Liver (tissue), 8 donors: ENCODE measurements at regions not wholly inside any gene's neighbourhood (a gene's known extent, or its start where the extent isn't known, plus 50 kb on each side); places are given as distances from the start of the nearest gene placed in this dataset.

Experiments used
- DNase-seq: peaks from one replicate; pipeline ENCODE4 v3.0.0-alpha.2; 2017; ENCODE audit warnings: low spot score
- H3K27ac ChIP-seq, 2 donors: one replicate each; pipeline ENCODE4 v1.7.0; 2013; ENCODE audit warnings: inconsistent platforms in 2 of 2, low read length in 2 of 2, control low read depth in 1 of 2, low read depth in 1 of 2, mild to moderate bottlenecking in 1 of 2
- H3K27me3 ChIP-seq, 4 donors: one replicate each; pipeline versions ENCODE4 v1.6.1 to v1.7.0; 2013; ENCODE audit warnings: low read length in 3 of 4, inconsistent platforms in 1 of 4, mild to moderate bottlenecking in 1 of 4, moderate library complexity in 1 of 4; ENCODE audit not compliant: control insufficient read depth in 4 of 4, insufficient read depth in 4 of 4
- H3K36me3 ChIP-seq, 4 donors: one replicate each; pipeline versions ENCODE4 v1.6.1 to v1.7.0; 2013; ENCODE audit warnings: low read length in 3 of 4, mild to moderate bottlenecking in 3 of 4, low read depth in 1 of 4, moderate library complexity in 1 of 4; ENCODE audit not compliant: control insufficient read depth in 4 of 4, insufficient read depth in 3 of 4
- H3K4me1 ChIP-seq, 4 donors: one replicate each; pipeline versions ENCODE4 v1.6.1 to v1.7.0; 2013; ENCODE audit warnings: low read length in 3 of 4, mild to moderate bottlenecking in 3 of 4, moderate library complexity in 1 of 4; ENCODE audit not compliant: control insufficient read depth in 4 of 4, insufficient read depth in 4 of 4
- H3K4me3 ChIP-seq, 3 donors: one replicate each; pipeline versions ENCODE4 v1.6.1 to v1.7.0; 2013; ENCODE audit warnings: low read length in 3 of 3, control low read depth in 1 of 3, low read depth in 1 of 3, mild to moderate bottlenecking in 1 of 3
- H3K9ac ChIP-seq, 2 donors: one replicate each; pipeline ENCODE4 v1.7.0; 2013; ENCODE audit warnings: low read length in 2 of 2, mild to moderate bottlenecking in 2 of 2, moderate library complexity in 2 of 2, control low read depth in 1 of 2, low read depth in 1 of 2
- H3K9me3 ChIP-seq, 4 donors: one replicate each; pipeline versions ENCODE4 v1.6.1 to v1.7.0; 2013; ENCODE audit warnings: low read length in 3 of 4; ENCODE audit not compliant: control insufficient read depth in 4 of 4
- ATF3 ChIP-seq: IDR thresholded peaks from 2 replicates; pipeline ENCODE4 v1.6.1; 2016; ENCODE audit warnings: antibody characterized with exemption
- CTCF ChIP-seq: fragments of 150-350 bp; IDR thresholded peaks from 2 replicates; pipeline ENCODE4 v1.5.1; 2017; ENCODE audit warnings: improper control_type of control experiment, low read depth, low read length; ENCODE audit not compliant: missing input control
- FOXA1 ChIP-seq: IDR thresholded peaks from 2 replicates; pipeline ENCODE4 v1.6.1; 2016; ENCODE audit warnings: antibody characterized with exemption
- FOXA2 ChIP-seq: IDR thresholded peaks from 2 replicates; pipeline ENCODE4 v1.6.1; 2016; ENCODE audit warnings: antibody characterized with exemption
- GABPA ChIP-seq, 2 donors: IDR thresholded peaks in 1 of 2; conservative IDR thresholded peaks in 1 of 2; 2 replicates each; pipeline ENCODE4 v1.6.1; 2016; ENCODE audit warnings: antibody characterized with exemption in 2 of 2, mild to moderate bottlenecking in 1 of 2, moderate library complexity in 1 of 2
- HNF4G ChIP-seq: IDR thresholded peaks from 2 replicates; pipeline ENCODE4 v1.6.1; 2016; ENCODE audit warnings: antibody characterized with exemption
- JUND ChIP-seq, 2 donors: IDR thresholded peaks; 2 replicates each; pipeline ENCODE4 v1.6.1; 2016; ENCODE audit warnings: antibody characterized with exemption in 2 of 2
- MAX ChIP-seq: IDR thresholded peaks from 2 replicates; pipeline ENCODE4 v1.6.1; 2016; ENCODE audit warnings: antibody characterized with exemption
- NR2F2 ChIP-seq: IDR thresholded peaks from 2 replicates; pipeline ENCODE4 v1.6.1; 2016; ENCODE audit warnings: antibody characterized with exemption
- RAD21 ChIP-seq, 2 donors: IDR thresholded peaks; 2 replicates each; pipeline ENCODE4 v1.6.1; 2016; ENCODE audit warnings: antibody characterized with exemption in 2 of 2, mild to moderate bottlenecking in 2 of 2
- REST ChIP-seq: IDR thresholded peaks from 2 replicates; pipeline ENCODE4 v1.6.1; 2016; ENCODE audit warnings: antibody characterized with exemption, mild to moderate bottlenecking
- SP1 ChIP-seq: IDR thresholded peaks from 2 replicates; pipeline ENCODE4 v1.6.1; 2018; ENCODE audit warnings: antibody characterized with exemption, mild to moderate bottlenecking
- TAF1 ChIP-seq: conservative IDR thresholded peaks from 2 replicates; pipeline ENCODE4 v1.6.1; 2016; ENCODE audit warnings: antibody characterized with exemption, mild to moderate bottlenecking
- ZBTB33 ChIP-seq: IDR thresholded peaks from 2 replicates; pipeline ENCODE4 v1.6.1; 2016; ENCODE audit warnings: antibody characterized with exemption
- WGBS: extraction: QIAGEN DNeasy Blood & Tissue Kit; methylation state at CpG from one replicate; pipeline ENCODE4 v1.1.7; 2013; 5-methylcytosine and 5-hydroxymethylcytosine counted together
- donor health status: healthy.
- donor health status: healthy.
- donor health status: healthy.
- donor health status: healthy.
- donor health status: healthy.

- Histone ChIP-seq H3K27ac (no peak overlapping the region), H3K4me3 (no peak overlapping the region), H3K9ac (no peak overlapping the region), H3K36me3 (no peaks in the 10 kb centered on the region), H3K9me3 (peaks cover 0 to 5% (median 2%) of the 10 kb centered on the region in 4 donors), H3K27me3 (no peaks in the 10 kb centered on the region), H3K4me1 (no peaks in the 10 kb centered on the region)
- peak; percentile 17 for DNase-seq
- TF ChIP-seq NR2F2, result no peak
- TF ChIP-seq SP1, result no peak
- TF ChIP-seq ATF3, result no peak
- TF ChIP-seq TAF1, result no peak
- no peak for TF ChIP-seq ZBTB33
- 85% methylated on average over 12 of the region's 12 CpGs for WGBS
Measured at GRCh38 chr9:93809204-93809940, 145.8 kb downstream of the BARX1 start.

GRCh38 chr9:93808115-93809029, 146.8 kb downstream of the BARX1 start:
- no peaks in the 10 kb centered on the region for H3K4me1 ChIP-seq
- TF ChIP-seq CTCF (no peak), JUND (IDR thresholded peaks at IDR 0.05) (no peak), FOXA1 (no peak), SP1 (no peak), MAX (no peak), TAF1 (no peak), FOXA2 (no peak), RAD21 (IDR thresholded peaks at IDR 0.05) (no peak), GABPA (IDR thresholded peaks at IDR 0.05 in 1 of 2, conservative IDR thresholded peaks at IDR 0.05 in 1 of 2) (no peak), REST (no peak), ZBTB33 (no peak), HNF4G (no peak)
- peak; percentile 20 for DNase-seq
- no peaks in the 10 kb centered on the region for H3K36me3 ChIP-seq
- H3K27me3 ChIP-seq, result no peaks in the 10 kb centered on the region
- H3K9me3 ChIP-seq, result peaks cover 0 to 5% (median 2%) of the 10 kb centered on the region in 4 donors
- H3K9ac ChIP-seq, result no peak overlapping the region
- H3K27ac ChIP-seq, result no peak overlapping the region
- no peak overlapping the region for H3K4me3 ChIP-seq
- WGBS, result 77% methylated on average over 10 of the region's 10 CpGs
